IMR-90 (cell line): ENCODE measurements at regions not wholly inside any gene's neighbourhood (a gene's known extent, or its start where the extent isn't known, plus 50 kb on each side); places are given as distances from the start of the nearest gene placed in this dataset.

Experiments used
- ATAC-seq: fragments of 200-7000 bp; cut with Tn5 transposase; 2 replicates; pipeline ENCODE4 v1.9.1; 2020; ENCODE audit warnings: low read depth, mild to moderate bottlenecking, moderate library complexity
- BruUV-seq: library from RNA; stranded (reverse); fragments of 400-500 nt; replicated peaks from 2 replicates; lab custom pipeline; 2021; lab: Mats Ljungman, UMichigan
- CTCF ChIA-PET: fragments of 300-600 bp; formaldehyde crosslinking; extraction: SDS; loops from one replicate; lab custom pipeline; 2021; ENCODE audit warnings: antibody characterized with exemption; lab: Yijun Ruan, JAX
- POLR2A ChIA-PET: fragments of 300-600 bp; sonication (Branson Sonifier 250); formaldehyde crosslinking; loops from one replicate; lab custom pipeline; 2022; ENCODE audit warnings: antibody characterized with exemption; ENCODE audit not compliant: unreplicated experiment; lab: Charles Lee
- DNase-seq: peaks from one replicate; pipeline ENCODE4 v3.0.0; 2013
- H2AFZ ChIP-seq: replicated peaks from 2 replicates; pipeline ENCODE3; 2013; ENCODE audit warnings: low read length, mild to moderate bottlenecking; ENCODE audit not compliant: poor library complexity
- H2AK5ac ChIP-seq: 2 replicates; pipeline ENCODE4 v1.6.1; 2013; ENCODE audit warnings: low read depth, low read length, inconsistent platforms
- H2AK9ac ChIP-seq: replicated peaks from 2 replicates; pipeline ENCODE3; 2013; ENCODE audit warnings: mild to moderate bottlenecking, low read depth, low read length, moderate library complexity; ENCODE audit not compliant: poor library complexity
- H2BK120ac ChIP-seq: 2 replicates; pipeline ENCODE4 v1.6.1; 2013; ENCODE audit warnings: low read depth, low read length, inconsistent platforms
- H2BK15ac ChIP-seq: 3 replicates; pipeline ENCODE4 v1.6.1; 2013; ENCODE audit warnings: low read depth, low read length, inconsistent platforms
- H2BK20ac ChIP-seq: 2 replicates; pipeline ENCODE4 v1.6.1; 2013; ENCODE audit warnings: low read depth, mild to moderate bottlenecking, inconsistent platforms, low read length, moderate library complexity
- H2BK5ac ChIP-seq: 2 replicates; pipeline ENCODE4 v1.6.1; 2013; ENCODE audit warnings: mild to moderate bottlenecking, low read depth, low read length, inconsistent platforms; ENCODE audit not compliant: poor library complexity, severe bottlenecking
- H3K14ac ChIP-seq: replicated peaks from 2 replicates; pipeline ENCODE4 v1.6.1; 2013; ENCODE audit warnings: low read depth, low read length, inconsistent platforms
- H3K18ac ChIP-seq: 2 replicates; pipeline ENCODE4 v1.6.1; 2013; ENCODE audit warnings: low read depth, low read length, control low read depth
- H3K23ac ChIP-seq: 2 replicates; pipeline ENCODE4 v1.6.1; 2013; ENCODE audit warnings: low read depth, low read length, inconsistent platforms
- H3K27ac ChIP-seq: 2 replicates; pipeline ENCODE4 v1.5.1; 2013; ENCODE audit warnings: mild to moderate bottlenecking, control low read depth, low read length; ENCODE audit not compliant: insufficient read depth
- H3K27me3 ChIP-seq: 2 replicates; pipeline ENCODE4 v1.6.1; 2013; ENCODE audit warnings: low read length; ENCODE audit not compliant: control insufficient read depth, insufficient read depth
- H3K36me3 ChIP-seq: 2 replicates; pipeline ENCODE4 v1.6.1; 2013; ENCODE audit warnings: low read length, mixed read lengths; ENCODE audit not compliant: control insufficient read depth, insufficient read depth
- H3K4ac ChIP-seq: 2 replicates; pipeline ENCODE4 v1.6.1; 2013; ENCODE audit warnings: low read depth, low read length, inconsistent platforms
- H3K4me1 ChIP-seq: 2 replicates; pipeline ENCODE4 v1.6.1; 2013; ENCODE audit warnings: low read length, mixed read lengths; ENCODE audit not compliant: control insufficient read depth, insufficient read depth
- H3K4me2 ChIP-seq: 2 replicates; pipeline ENCODE4 v1.6.1; 2013; ENCODE audit warnings: low read depth, mild to moderate bottlenecking, control low read depth, low read length, moderate library complexity
- H3K4me3 ChIP-seq: 2 replicates; pipeline ENCODE4 v1.5.1; 2013; ENCODE audit warnings: low read depth, mild to moderate bottlenecking, control low read depth, low read length, moderate library complexity; ENCODE audit not compliant: insufficient read depth
- H3K56ac ChIP-seq: 2 replicates; pipeline ENCODE4 v1.6.1; 2013; ENCODE audit warnings: low read length, inconsistent platforms; ENCODE audit not compliant: insufficient read depth; ENCODE audit errors: extremely low read depth
- H3K79me1 ChIP-seq, 2 experiments: 2 replicates each; pipeline ENCODE4 v1.6.1; 2013; ENCODE audit warnings: low read length in 2 of 2, inconsistent platforms in 1 of 2, low read depth in 1 of 2
- H3K9ac ChIP-seq: 2 replicates; pipeline ENCODE4 v1.6.1; 2013; ENCODE audit warnings: low read depth, low read length, control low read depth
- H3K9me1 ChIP-seq: 2 replicates; pipeline ENCODE4 v1.6.1; 2013; ENCODE audit warnings: low read length, inconsistent platforms; ENCODE audit not compliant: insufficient read depth
- H3K9me3 ChIP-seq: 2 replicates; pipeline ENCODE4 v1.6.1; 2013; ENCODE audit warnings: low read length; ENCODE audit not compliant: control insufficient read depth, insufficient read depth
- H4K20me1 ChIP-seq: 2 replicates; pipeline ENCODE4 v1.6.1; 2013; ENCODE audit warnings: low read length, inconsistent platforms; ENCODE audit not compliant: insufficient read depth
- H4K5ac ChIP-seq: 2 replicates; pipeline ENCODE4 v1.6.1; 2013; ENCODE audit warnings: mild to moderate bottlenecking, low read depth, low read length, control low read depth
- H4K8ac ChIP-seq, 2 experiments: 2 replicates each; pipeline ENCODE4 v1.6.1; 2013; ENCODE audit warnings: low read depth in 2 of 2, low read length in 2 of 2, control low read depth in 1 of 2, inconsistent platforms in 1 of 2
- H4K91ac ChIP-seq: 2 replicates; pipeline ENCODE4 v1.6.1; 2013; ENCODE audit warnings: low read depth, low read length, inconsistent platforms; ENCODE audit not compliant: insufficient read depth
- FOS ChIP-seq: fragments of 150-350 bp; IDR thresholded peaks from 2 replicates; pipeline ENCODE4 v1.6.1; 2016; ENCODE audit warnings: low read depth, low read length
- MXI1 ChIP-seq: IDR thresholded peaks from 2 replicates; pipeline ENCODE4 v1.6.1; 2012; ENCODE audit warnings: low read depth, mild to moderate bottlenecking, low read length, moderate library complexity, borderline replicate concordance
- WGBS, 2 experiments: methylation state at CpG; one replicate each; pipeline versions ENCODE4 v1.1.5 to v1.1.7; 2013; ENCODE audit warnings: missing lambda C conversion rate in 2 of 2; ENCODE audit not compliant: insufficient read length in 1 of 2; ENCODE audit errors: extremely low coverage in 2 of 2; 5-methylcytosine and 5-hydroxymethylcytosine counted together
- dilution Hi-C: fragments of 300-500 bp; cut with HindIII; formaldehyde crosslinking; loops from one replicate; pipeline ENCODE4 v1.14.3; 2018; ENCODE audit warnings: low sequenced_read_pairs; ENCODE audit not compliant: unreplicated experiment
- in situ Hi-C: fragments of 300-500 bp; cut with MboI; formaldehyde crosslinking; loops from 3 replicates; pipeline ENCODE4 v1.14.3; 2019; ENCODE audit warnings: low sequenced_read_pairs, inconsistent platforms, mixed read lengths
- intact Hi-C: fragments of 100-400 bp; cut with micrococcal nuclease; formaldehyde crosslinking; loops from 2 replicates; pipeline ENCODE4 v1.10.0; 2022
- TF ChIP-seq, protein P1 (sequence below): conservative IDR thresholded peaks from 2 replicates; pipeline ENCODE4 v1.5.1; 2012; ENCODE audit warnings: mild to moderate bottlenecking, low read depth, low read length, improper control_type of control experiment

DNA sequence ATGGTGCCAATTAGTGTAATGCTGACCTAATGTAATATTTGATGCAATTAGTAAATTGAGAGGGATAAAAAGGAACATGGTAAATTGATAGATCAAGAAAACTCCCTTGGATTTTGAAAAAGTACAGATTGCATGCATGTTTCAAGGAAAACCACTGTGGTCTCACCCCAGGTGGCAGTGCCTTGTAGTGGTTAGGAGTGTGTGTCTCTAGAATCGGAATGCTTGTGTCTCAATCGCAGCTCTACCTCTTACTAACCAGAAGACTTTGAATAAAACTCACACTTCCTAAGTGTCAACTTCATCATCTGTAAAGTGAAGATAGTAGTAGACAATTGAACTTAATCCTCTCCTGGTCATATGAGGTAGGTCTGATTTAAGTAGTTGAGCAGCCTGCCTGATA is 128.9 kb upstream of the GOT2 start:
- DNase-seq (no peak), ATAC-seq (no peak)
- Histone ChIP-seq H2BK20ac (no peak overlapping the region), H3K23ac (no peak overlapping the region), H3K9ac (no peak overlapping the region), H3K27me3 (no peaks in the 10 kb centered on the region), H3K79me1 (no peaks in the 10 kb centered on the region), H2BK5ac (no peak overlapping the region), H3K18ac (no peak overlapping the region), H3K9me3 (no peaks in the 10 kb centered on the region), H3K4ac (no peak overlapping the region), H3K14ac (no peak overlapping the region), H3K9me1 (no peaks in the 10 kb centered on the region), H3K56ac (no peak overlapping the region), H2BK15ac (no peak overlapping the region), H4K8ac (no peak overlapping the region), H3K4me1 (no peaks in the 10 kb centered on the region), H3K27ac (no peak overlapping the region), H4K20me1 (no peaks in the 10 kb centered on the region), H2BK120ac (no peak overlapping the region), H3K36me3 (no peaks in the 10 kb centered on the region), H3K4me3 (no peak overlapping the region), H4K5ac (no peak overlapping the region), H2AFZ (no peak overlapping the region), H4K91ac (no peak overlapping the region), H3K4me2 (no peak overlapping the region), H2AK9ac (no peak overlapping the region), H2AK5ac (no peak overlapping the region)
- dilution Hi-C loops: no loop called here
- no CpG with 5 or more reads among the region's 2 CpGs for WGBS, 2 experiments
- CTCF ChIA-PET: no interaction called here
- intact Hi-C loops: no loop called here
- no TSS peak for BruUV-seq
- POLR2A ChIA-PET: no interaction called here
- in situ Hi-C loops: no loop called here
- TF ChIP-seq, protein P1, sequence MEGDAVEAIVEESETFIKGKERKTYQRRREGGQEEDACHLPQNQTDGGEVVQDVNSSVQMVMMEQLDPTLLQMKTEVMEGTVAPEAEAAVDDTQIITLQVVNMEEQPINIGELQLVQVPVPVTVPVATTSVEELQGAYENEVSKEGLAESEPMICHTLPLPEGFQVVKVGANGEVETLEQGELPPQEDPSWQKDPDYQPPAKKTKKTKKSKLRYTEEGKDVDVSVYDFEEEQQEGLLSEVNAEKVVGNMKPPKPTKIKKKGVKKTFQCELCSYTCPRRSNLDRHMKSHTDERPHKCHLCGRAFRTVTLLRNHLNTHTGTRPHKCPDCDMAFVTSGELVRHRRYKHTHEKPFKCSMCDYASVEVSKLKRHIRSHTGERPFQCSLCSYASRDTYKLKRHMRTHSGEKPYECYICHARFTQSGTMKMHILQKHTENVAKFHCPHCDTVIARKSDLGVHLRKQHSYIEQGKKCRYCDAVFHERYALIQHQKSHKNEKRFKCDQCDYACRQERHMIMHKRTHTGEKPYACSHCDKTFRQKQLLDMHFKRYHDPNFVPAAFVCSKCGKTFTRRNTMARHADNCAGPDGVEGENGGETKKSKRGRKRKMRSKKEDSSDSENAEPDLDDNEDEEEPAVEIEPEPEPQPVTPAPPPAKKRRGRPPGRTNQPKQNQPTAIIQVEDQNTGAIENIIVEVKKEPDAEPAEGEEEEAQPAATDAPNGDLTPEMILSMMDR: no peak
- TF ChIP-seq FOS (no peak), MXI1 (no peak)
